A549 (cell line): ENCODE measurements at regions not wholly inside any gene's neighbourhood (a gene's known extent, or its start where the extent isn't known, plus 50 kb on each side); places are given as distances from the start of the nearest gene placed in this dataset.

ENCODE experiments used
- ATAC-seq, 2 experiments: fragments of 200-7000 bp in 1 of 2; fragments of >200 bp in 1 of 2; cut with Nextera tagmentation in 1 of 2; cut with Tn5 transposase in 1 of 2; 3 replicates each; pipeline versions ENCODE4 v1.8.0 to v1.9.1; 2018 to 2020; ENCODE audit warnings: mild to moderate bottlenecking in 1 of 2, moderate library complexity in 1 of 2
- CTCF ChIA-PET: fragments of 300-600 bp; sonication (Branson Sonifier 250); formaldehyde crosslinking; extraction: SDS; loops from one replicate; lab custom pipeline; 2021; ENCODE audit warnings: antibody characterized with exemption, inconsistent platforms; lab: Yijun Ruan, JAX
- POLR2A ChIA-PET: fragments of 350-600 bp; formaldehyde crosslinking; extraction: SDS; loops from one replicate; lab custom pipeline; 2021; ENCODE audit warnings: antibody characterized with exemption, inconsistent platforms; lab: Yijun Ruan, JAX
- DNase-seq, 2 experiments: peaks; one replicate each; pipeline versions ENCODE4 v3.0.0 to v3.0.0-alpha.2; 2011 to 2016; ENCODE audit warnings: low read depth in 1 of 2, low spot score in 1 of 2
- FAIRE-seq: peaks from 2 replicates; lab custom pipeline; 2011; peaks lifted over from hg19 to GRCh38; lab: Jason Lieb, UNC
- H3K27ac ChIP-seq, 2 experiments: fragments of >200 bp; sonication (Bioruptor Twin); formaldehyde crosslinking; 3 replicates each; pipeline ENCODE4 v1.5.1; 2016 to 2017
- H3K4me1 ChIP-seq: fragments of >200 bp; sonication (Bioruptor Twin); formaldehyde crosslinking; 3 replicates; pipeline ENCODE4 v1.6.1; 2016
- H3K4me2 ChIP-seq: fragments of >200 bp; sonication (Bioruptor Twin); formaldehyde crosslinking; 3 replicates; pipeline ENCODE4 v1.6.1; 2016
- H3K4me3 ChIP-seq: fragments of >200 bp; sonication (Bioruptor Twin); formaldehyde crosslinking; 3 replicates; pipeline ENCODE4 v1.5.1; 2016
- H3K9me3 ChIP-seq: fragments of >200 bp; sonication (Bioruptor Twin); formaldehyde crosslinking; 3 replicates; pipeline ENCODE4 v1.6.1; 2016
- CHD2 ChIP-seq: fragments of 150-350 bp; IDR thresholded peaks from 2 replicates; pipeline ENCODE4 v1.6.1; 2014; ENCODE audit warnings: low read length; ENCODE audit not compliant: partially characterized antibody
- ESRRA ChIP-seq: fragments of 150-350 bp; IDR thresholded peaks from 2 replicates; pipeline ENCODE4 v1.6.1; 2014; ENCODE audit warnings: mild to moderate bottlenecking, low read length, borderline replicate concordance
- FOSL2 ChIP-seq, 2 experiments: fragments of 450-650 bp in 1 of 2; fragments of >200 bp in 1 of 2; sonication (Bioruptor Twin) in 1 of 2; formaldehyde crosslinking; IDR thresholded peaks; 2 replicates each; pipeline versions ENCODE4 v1.5.0 to v1.6.1; 2016 to 2020; ENCODE audit warnings: mild to moderate bottlenecking in 1 of 2, moderate library complexity in 1 of 2
- HOXA7 ChIP-seq: fragments of 250-450 bp; sonication (Bioruptor Pico); IDR thresholded peaks from 2 replicates; pipeline ENCODE4 v1.5.0; 2020; ENCODE audit warnings: mild to moderate bottlenecking, moderate library complexity
- HOXB13 ChIP-seq: fragments of 250-450 bp; sonication (Bioruptor Pico); IDR thresholded peaks from 2 replicates; pipeline ENCODE4 v1.5.0; 2020; ENCODE audit warnings: low read depth, mild to moderate bottlenecking, moderate library complexity
- HOXB5 ChIP-seq: fragments of 250-450 bp; sonication (Bioruptor Pico); IDR thresholded peaks from 2 replicates; pipeline ENCODE4 v1.5.0; 2020; ENCODE audit warnings: mild to moderate bottlenecking, moderate library complexity
- MAFK ChIP-seq: fragments of 450-650 bp; IDR thresholded peaks from 2 replicates; pipeline ENCODE4 v1.6.1; 2014; ENCODE audit not compliant: partially characterized antibody
- MAZ ChIP-seq: fragments of 150-350 bp; IDR thresholded peaks from 2 replicates; pipeline ENCODE4 v1.6.1; 2014; ENCODE audit warnings: antibody characterized with exemption, low read depth, low read length, borderline replicate concordance
- NFE2L2 ChIP-seq: fragments of 150-350 bp; conservative IDR thresholded peaks from 2 replicates; pipeline ENCODE4 v1.6.1; 2014; ENCODE audit warnings: low read length
- RCOR1 ChIP-seq: fragments of 150-350 bp; IDR thresholded peaks from 2 replicates; pipeline ENCODE4 v1.6.1; 2014; ENCODE audit warnings: antibody characterized with exemption, low read length, low read depth
- SMC3 ChIP-seq: fragments of >200 bp; sonication (Bioruptor Twin); formaldehyde crosslinking; IDR thresholded peaks from 3 replicates; pipeline ENCODE4 v1.6.1; 2018; ENCODE audit warnings: inconsistent platforms
- TFCP2L1 ChIP-seq: fragments of 250-450 bp; sonication (Bioruptor Pico); IDR thresholded peaks from 2 replicates; pipeline ENCODE4 v1.5.0; 2021; ENCODE audit warnings: mild to moderate bottlenecking
- ZC3H11A ChIP-seq: fragments of 450-650 bp; IDR thresholded peaks from 2 replicates; pipeline ENCODE4 v1.6.1; 2014; ENCODE audit warnings: antibody characterized with exemption, mild to moderate bottlenecking
- ZSCAN20 ChIP-seq: fragments of 250-450 bp; sonication (Bioruptor Pico); IDR thresholded peaks from 2 replicates; pipeline ENCODE4 v1.8.0; 2022; ENCODE audit warnings: mild to moderate bottlenecking, moderate library complexity
- WGBS: methylation state at CpG from one replicate; pipeline ENCODE4 v1.1.6; 2017; ENCODE audit errors: missing lambda C conversion rate; 5-methylcytosine and 5-hydroxymethylcytosine counted together
- TF ChIP-seq, protein P1 (sequence below): fragments of 200-600 bp; sonication (generic); IDR thresholded peaks from 2 replicates; pipeline ENCODE4 v1.6.1; 2016; ENCODE audit warnings: antibody characterized with exemption, mild to moderate bottlenecking, moderate library complexity
- TF ChIP-seq, protein P2 (sequence below): IDR thresholded peaks from 2 replicates; pipeline ENCODE4 v1.6.1; 2012
- TF ChIP-seq, protein P3 (sequence below): IDR thresholded peaks from 2 replicates; pipeline ENCODE4 v1.6.1; 2012; ENCODE audit warnings: low read depth, borderline replicate concordance
- TF ChIP-seq, protein P4 (sequence below): fragments of 250-450 bp; sonication (Bioruptor Pico); IDR thresholded peaks from 2 replicates; pipeline ENCODE4 v1.5.0; 2020; ENCODE audit warnings: low read depth, mild to moderate bottlenecking, moderate library complexity
- TF ChIP-seq, protein P5 (sequence below): fragments of >200 bp; sonication (Bioruptor Twin); formaldehyde crosslinking; IDR thresholded peaks from 2 replicates; pipeline ENCODE4 v1.6.1; 2016

DNA sequence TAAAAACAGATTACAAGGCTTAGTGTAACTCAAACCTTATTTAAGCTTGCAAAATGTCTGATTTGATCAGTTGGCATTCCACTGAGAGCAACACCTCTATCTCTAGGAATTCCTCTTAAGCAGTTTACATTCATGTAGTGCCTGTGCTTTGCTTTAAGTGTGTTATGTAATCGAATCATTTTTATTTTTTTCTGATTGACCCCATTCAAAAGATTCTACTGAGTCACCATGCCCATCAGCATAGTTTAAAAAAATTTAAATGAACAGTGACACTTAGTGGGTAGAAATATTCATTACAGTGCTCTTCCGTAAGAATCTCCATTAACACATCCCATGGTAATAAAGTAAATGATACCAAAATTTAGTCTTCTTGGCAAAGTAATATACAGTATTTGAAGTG, 67.8 kb upstream of the SLC4A10 start:
- TF ChIP-seq HOXB5 (CRISPR knock-in tag) = no peak
- FAIRE-seq (no peak), DNase-seq (no peak), ATAC-seq (no peak)
- ChIA-PET POLR2A (no interaction called here), CTCF (no interaction called here)
- H3K4me1 ChIP-seq = no peaks in the 10 kb centered on the region
- H3K4me2 ChIP-seq = no peak overlapping the region
- WGBS = 14% methylated on average over 2 of the region's 2 CpGs
- no peak overlapping the region for H3K27ac ChIP-seq
- no peak overlapping the region for H3K4me3 ChIP-seq
- no peaks in the 10 kb centered on the region for H3K9me3 ChIP-seq

DNA sequence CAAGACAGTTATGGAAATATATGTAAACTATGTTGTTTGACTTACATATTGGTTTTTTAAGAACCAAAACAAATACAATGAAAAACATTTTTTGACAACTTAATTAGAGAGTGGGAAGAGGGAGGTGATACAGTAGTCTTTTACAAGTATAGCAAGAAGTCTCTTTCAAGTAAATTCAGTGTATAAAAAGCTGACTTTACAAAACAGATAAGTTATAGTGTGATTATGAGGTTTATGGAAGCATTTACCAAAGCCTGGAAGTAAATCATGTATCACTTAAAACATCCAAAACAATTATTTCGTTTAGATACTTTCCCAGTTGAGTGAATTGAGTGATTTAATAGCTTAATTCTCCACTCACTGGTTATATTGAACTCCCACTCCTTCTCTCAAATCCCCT, 66.7 kb upstream of the SLC4A10 start:
- H3K4me1 ChIP-seq = no peaks in the 10 kb centered on the region
- ChIA-PET POLR2A (no interaction called here), CTCF (no interaction called here)
- no peak overlapping the region for H3K4me3 ChIP-seq
- FAIRE-seq (no peak), ATAC-seq (no peak), DNase-seq (no peak)
- WGBS = 0% methylated on average over 1 of the region's 1 CpG
- no peak overlapping the region for H3K4me2 ChIP-seq
- no peaks in the 10 kb centered on the region for H3K9me3 ChIP-seq
- H3K27ac ChIP-seq = no peak overlapping the region
- TF ChIP-seq ZSCAN20 (no peak), MAFK (peak; percentile 44)

DNA sequence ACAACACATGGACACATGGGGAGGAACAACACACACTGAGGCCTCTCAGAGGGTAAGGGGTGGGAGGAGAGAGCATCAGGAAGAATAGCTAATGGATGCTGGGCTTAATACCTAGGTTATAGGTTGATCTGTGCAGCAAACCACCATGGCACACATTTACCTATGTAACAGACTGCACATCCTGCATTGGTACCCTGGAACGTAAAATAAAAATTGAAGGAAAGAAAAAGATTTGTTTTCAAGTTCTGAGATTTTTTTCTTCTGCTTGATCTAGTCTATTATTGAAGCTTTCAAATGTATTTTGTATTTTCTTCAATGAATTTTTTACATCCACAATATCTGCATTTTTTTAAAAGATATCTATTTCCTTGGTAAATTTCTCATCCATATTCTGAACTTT, 59.3 kb upstream of the SLC4A10 start:
- CTCF ChIA-PET = no interaction called here
- Histone ChIP-seq H3K4me2 (no peak overlapping the region), H3K9me3 (no peaks in the 10 kb centered on the region; the same call in 1 of the 3 replicates), H3K4me1 (no peaks in the 10 kb centered on the region), H3K27ac (no peak overlapping the region), H3K4me3 (no peak overlapping the region)
- FAIRE-seq (no peak), ATAC-seq (no peak), DNase-seq (no peak)
- whole genome bisulfite sequencing = 28% methylated on average over 1 of the region's 1 CpG
- POLR2A ChIA-PET = no interaction called here
- TF ChIP-seq CHD2 (no peak), MAZ (no peak), HOXA7 (CRISPR knock-in tag) (no peak), HOXB13 (CRISPR knock-in tag) (no peak), SMC3 (no peak), NFE2L2 (no peak), ZC3H11A (no peak)
- TF ChIP-seq, protein P1, sequence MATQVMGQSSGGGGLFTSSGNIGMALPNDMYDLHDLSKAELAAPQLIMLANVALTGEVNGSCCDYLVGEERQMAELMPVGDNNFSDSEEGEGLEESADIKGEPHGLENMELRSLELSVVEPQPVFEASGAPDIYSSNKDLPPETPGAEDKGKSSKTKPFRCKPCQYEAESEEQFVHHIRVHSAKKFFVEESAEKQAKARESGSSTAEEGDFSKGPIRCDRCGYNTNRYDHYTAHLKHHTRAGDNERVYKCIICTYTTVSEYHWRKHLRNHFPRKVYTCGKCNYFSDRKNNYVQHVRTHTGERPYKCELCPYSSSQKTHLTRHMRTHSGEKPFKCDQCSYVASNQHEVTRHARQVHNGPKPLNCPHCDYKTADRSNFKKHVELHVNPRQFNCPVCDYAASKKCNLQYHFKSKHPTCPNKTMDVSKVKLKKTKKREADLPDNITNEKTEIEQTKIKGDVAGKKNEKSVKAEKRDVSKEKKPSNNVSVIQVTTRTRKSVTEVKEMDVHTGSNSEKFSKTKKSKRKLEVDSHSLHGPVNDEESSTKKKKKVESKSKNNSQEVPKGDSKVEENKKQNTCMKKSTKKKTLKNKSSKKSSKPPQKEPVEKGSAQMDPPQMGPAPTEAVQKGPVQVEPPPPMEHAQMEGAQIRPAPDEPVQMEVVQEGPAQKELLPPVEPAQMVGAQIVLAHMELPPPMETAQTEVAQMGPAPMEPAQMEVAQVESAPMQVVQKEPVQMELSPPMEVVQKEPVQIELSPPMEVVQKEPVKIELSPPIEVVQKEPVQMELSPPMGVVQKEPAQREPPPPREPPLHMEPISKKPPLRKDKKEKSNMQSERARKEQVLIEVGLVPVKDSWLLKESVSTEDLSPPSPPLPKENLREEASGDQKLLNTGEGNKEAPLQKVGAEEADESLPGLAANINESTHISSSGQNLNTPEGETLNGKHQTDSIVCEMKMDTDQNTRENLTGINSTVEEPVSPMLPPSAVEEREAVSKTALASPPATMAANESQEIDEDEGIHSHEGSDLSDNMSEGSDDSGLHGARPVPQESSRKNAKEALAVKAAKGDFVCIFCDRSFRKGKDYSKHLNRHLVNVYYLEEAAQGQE = no peak

DNA sequence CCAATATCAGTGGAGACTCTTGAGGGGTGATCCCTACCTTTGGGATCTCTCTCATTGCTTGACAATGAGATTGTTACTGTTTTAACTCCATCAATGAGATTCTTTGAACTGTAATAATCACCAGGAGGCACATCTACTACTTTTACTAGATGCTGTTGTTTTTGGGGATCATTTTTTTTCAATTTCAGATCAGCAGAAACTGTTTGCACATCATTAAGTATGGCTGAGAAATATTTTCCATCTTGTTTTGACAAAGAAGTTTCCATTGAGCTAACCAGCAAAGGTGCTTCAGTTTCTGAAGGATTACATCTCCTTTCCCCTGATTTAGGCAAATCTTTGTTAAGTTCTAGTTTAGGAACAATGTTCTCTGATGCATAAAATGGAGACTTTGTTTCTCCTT, 54.8 kb upstream of the SLC4A10 start:
- ChIA-PET POLR2A (no interaction called here), CTCF (no interaction called here)
- no peaks in the 10 kb centered on the region for H3K4me1 ChIP-seq
- DNase-seq = no peak
- no peak for ATAC-seq
- no peak for FAIRE-seq
- no peak overlapping the region for H3K27ac ChIP-seq
- H3K4me3 ChIP-seq = no peak overlapping the region
- H3K4me2 ChIP-seq = no peak overlapping the region
- no peaks in the 10 kb centered on the region; the same call in 1 of the 3 replicates for H3K9me3 ChIP-seq
- TF ChIP-seq MAZ = no peak
- TF ChIP-seq RCOR1 = no peak
- TF ChIP-seq, protein P2, sequence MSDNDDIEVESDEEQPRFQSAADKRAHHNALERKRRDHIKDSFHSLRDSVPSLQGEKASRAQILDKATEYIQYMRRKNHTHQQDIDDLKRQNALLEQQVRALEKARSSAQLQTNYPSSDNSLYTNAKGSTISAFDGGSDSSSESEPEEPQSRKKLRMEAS = no peak
- TF ChIP-seq HOXB5 (CRISPR knock-in tag) = no peak
- no peak for TF ChIP-seq FOSL2 (IDR thresholded peaks at IDR 0.05)
- no peak for TF ChIP-seq FOSL2 (CRISPR knock-in tag; IDR thresholded peaks at IDR 0.05)
- TF ChIP-seq, protein P3, sequence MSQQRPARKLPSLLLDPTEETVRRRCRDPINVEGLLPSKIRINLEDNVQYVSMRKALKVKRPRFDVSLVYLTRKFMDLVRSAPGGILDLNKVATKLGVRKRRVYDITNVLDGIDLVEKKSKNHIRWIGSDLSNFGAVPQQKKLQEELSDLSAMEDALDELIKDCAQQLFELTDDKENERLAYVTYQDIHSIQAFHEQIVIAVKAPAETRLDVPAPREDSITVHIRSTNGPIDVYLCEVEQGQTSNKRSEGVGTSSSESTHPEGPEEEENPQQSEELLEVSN = no peak
- no peak for TF ChIP-seq ZSCAN20
- no peak for TF ChIP-seq ZC3H11A
- TF ChIP-seq, protein P4, sequence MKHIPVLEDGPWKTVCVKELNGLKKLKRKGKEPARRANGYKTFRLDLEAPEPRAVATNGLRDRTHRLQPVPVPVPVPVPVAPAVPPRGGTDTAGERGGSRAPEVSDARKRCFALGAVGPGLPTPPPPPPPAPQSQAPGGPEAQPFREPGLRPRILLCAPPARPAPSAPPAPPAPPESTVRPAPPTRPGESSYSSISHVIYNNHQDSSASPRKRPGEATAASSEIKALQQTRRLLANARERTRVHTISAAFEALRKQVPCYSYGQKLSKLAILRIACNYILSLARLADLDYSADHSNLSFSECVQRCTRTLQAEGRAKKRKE (CRISPR knock-in tag) = no peak
- no peak for TF ChIP-seq TFCP2L1 (CRISPR knock-in tag)
- no peak for TF ChIP-seq ESRRA
- TF ChIP-seq, protein P5, sequence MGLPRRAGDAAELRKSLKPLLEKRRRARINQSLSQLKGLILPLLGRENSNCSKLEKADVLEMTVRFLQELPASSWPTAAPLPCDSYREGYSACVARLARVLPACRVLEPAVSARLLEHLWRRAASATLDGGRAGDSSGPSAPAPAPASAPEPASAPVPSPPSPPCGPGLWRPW = no peak
- TF ChIP-seq, protein P1 = no peak
